UCSD-AML1 (cell line): ENCODE measurements at regions not wholly inside any gene's neighbourhood (a gene's known extent, or its start where the extent isn't known, plus 50 kb on each side); places are given as distances from the start of the nearest gene placed in this dataset.
"Not testable (repeated sequence)": the region's sequence is repeated elsewhere in the genome, so short reads cannot be mapped to it uniquely, and the experiment has no call there.

ENCODE experiments used
- DNase-seq: peaks from one replicate; lab custom pipeline; 2025; ENCODE audit not compliant: unreplicated experiment; lab: John Stamatoyannopoulos, UW

GRCh38 chr3:192968901-192969300, 51.2 kb upstream of the MB21D2 start:
- DNase-seq, result not testable (repeated sequence)

GRCh38 chr3:192980632-192981031, 63.0 kb upstream of the MB21D2 start:
- no peak for DNase-seq

- DNase-seq, result no peak
These were observed 68.7 kb upstream of the MB21D2 start for GRCh38 chr3:192986379-192986778.

- DNase-seq, result no peak
These were observed 73.7 kb upstream of the MB21D2 start for GRCh38 chr3:192991356-192991755.

- DNase-seq, result no peak
These were observed 74.7 kb upstream of the MB21D2 start for GRCh38 chr3:192992361-192992760.

DNA sequence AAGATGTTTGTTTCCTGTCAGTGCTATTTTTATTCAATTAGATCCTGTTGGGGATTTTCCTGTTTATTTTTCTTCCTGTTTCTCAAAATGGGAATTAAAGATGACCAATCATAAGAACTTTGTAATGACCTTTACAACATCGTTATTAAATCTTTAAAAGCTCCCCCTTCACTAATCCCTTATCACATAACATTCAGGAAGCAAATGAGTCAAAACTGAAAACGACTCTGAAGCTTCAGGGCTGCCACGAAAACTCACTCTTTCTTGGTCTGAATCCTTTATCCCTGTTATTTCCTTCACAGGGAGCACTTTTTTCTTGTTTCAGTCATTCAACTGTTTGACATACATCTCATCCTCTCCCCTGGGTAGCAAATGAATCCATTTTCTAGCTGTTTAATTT, 75.8 kb upstream of the MB21D2 start:
- DNase-seq, result no peak

DNA sequence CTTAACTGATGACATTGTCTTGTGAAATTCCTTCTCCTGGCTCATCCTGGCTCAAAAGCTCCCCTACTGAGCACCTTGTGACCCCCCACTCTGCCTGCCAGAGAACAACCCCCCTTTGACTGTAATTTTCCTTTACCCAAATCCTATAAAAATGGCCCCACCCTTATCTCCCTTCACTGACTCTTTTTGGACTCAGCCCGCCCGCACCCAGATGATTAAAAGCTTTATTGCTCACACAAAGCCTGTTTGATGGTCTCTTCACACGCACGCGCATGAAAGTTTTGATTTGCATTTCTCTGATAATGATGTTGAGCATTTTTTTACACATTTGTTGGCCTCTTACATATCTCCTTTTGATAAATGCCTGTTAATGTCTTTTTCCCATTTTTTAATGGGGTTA, 83.5 kb upstream of the MB21D2 start:
- not testable (repeated sequence) for DNase-seq

- not testable (repeated sequence) for DNase-seq
These were observed 86.0 kb upstream of the MB21D2 start for GRCh38 chr3:193003624-193004023.

GRCh38 chr3:193008654-193009053, 91.0 kb upstream of the MB21D2 start:
- no peak for DNase-seq

DNA sequence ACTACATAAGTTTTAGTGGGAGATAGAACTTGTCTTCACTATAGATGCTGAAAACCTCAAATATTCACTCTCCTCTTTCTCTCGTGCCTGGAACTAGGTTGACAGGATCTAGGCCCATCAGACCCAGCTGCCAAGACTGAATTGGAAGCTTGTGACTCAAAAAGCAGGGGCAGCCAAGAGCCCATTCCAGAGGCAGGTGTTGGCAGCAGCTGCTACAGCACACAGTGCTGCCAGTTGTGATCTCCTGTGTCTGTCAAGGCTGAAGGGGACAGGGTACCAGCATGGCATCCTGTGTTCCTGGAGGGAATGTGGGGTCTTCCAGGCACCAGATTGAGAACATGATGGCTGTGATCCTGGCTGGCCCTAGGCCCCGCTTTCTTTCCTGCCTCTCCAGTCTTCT, 92.5 kb upstream of the MB21D2 start:
- DNase-seq, result no peak

DNA sequence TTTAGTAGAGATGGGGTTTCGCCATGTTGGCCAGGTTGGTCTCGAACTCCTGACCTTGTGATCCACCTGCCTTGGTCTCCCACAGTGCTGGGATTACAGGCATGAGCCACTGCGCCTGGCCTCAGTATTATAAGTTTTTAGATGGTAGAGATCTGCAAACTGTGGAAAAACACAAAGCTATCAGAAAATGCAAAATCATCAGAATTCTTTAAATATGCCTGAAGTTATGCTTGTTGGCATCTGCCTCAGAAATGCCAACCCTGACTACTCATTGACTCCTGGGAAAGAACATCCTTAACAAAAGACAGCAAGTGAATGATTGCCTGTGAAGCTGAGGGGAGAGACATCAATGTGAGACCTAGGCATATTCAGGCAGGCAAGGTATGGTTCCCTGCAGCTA, 94.3 kb upstream of the MB21D2 start:
- DNase-seq, result no peak

GRCh38 chr3:193014902-193015301, 97.2 kb upstream of the MB21D2 start:
- no peak for DNase-seq

DNA sequence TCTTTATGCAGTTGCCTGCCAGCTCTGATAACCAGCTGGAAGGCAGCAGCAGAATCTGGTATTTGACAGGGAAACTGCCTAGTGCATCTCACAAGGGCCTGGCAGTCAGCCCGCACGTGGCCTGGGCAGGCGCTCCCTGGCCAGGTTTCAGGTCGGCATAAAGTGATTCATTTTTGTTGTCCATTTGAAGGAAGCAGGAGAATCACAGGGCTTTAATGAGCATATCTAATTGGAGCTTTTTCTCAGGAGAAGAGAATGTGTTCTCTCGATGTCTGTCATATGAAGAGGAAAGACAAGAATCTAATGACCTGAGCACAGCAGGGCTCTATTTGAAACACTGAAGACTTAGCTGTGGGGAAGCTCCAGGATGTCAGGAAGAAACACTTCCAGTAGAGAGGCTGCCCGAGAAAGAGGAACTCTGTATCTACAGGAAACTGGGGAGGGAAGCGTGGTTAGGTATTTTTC, 98.8 kb upstream of the MB21D2 start:
- peak; percentile 17 for DNase-seq

DNA sequence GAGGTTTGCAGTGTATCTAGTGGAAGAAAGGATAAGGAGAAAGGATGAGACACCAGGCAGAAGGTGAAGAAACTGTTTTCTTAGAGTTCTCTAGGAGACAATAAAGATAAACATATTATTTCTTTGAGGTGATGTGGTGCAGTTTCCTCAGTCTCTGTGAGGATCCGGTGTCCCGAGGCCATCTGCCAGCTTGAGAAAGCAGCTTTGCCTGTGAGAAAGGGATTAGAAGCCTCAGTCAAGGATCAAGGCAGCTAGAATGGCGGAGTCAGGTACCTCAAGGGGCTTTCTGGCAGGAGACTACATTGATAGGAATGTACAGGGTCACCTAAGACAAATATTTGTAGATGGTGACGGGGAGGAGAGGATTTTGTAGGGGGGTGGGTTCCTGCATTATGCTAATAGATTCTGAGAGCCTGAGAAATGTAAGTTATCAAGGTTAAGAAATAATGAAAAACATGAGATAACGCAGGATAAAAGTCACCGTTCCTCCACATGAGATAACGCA, 103.9 kb upstream of the MB21D2 start:
- no peak for DNase-seq

DNA sequence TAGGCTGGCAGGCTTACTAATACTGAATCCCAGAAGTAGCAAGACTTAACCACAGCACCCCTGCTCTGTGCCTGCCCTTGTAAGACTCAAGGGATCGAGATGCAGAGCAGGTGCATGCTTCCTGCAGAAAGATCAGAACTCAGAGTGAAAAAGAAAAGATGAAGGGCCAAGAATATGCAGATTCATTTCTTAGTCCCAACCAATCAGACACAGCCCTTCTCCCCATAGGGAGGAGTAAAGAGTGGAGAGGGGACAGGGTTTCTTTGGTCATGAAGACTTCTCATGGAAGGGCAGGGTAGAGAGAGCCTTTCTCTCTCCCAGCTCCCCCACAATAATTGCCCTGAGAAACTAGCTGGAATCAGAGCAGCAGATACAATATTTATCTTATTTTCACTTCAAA, 105.6 kb upstream of the MB21D2 start:
- DNase-seq, result no peak

DNA sequence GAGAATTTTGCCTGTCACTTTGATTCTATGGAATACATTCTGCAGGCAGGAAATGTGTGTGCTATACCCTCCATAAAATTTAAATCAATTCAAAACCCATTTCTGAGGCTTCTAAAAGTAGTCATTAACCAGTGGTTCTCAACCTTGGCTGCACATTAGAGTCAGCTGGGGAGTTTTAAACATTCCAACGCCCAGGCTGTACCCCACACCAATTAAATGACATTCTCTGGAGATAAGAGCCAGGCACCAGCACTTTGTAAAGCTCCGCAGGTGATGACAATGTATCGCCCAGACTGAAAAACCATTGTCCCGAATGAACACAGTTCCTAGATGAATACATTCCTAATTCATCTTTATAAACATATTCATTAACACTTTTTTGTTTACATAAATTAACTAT, 110.6 kb upstream of the MB21D2 start:
- DNase-seq, result no peak

GRCh38 chr3:193029800-193030199, 112.1 kb upstream of the MB21D2 start:
- no peak for DNase-seq

DNA sequence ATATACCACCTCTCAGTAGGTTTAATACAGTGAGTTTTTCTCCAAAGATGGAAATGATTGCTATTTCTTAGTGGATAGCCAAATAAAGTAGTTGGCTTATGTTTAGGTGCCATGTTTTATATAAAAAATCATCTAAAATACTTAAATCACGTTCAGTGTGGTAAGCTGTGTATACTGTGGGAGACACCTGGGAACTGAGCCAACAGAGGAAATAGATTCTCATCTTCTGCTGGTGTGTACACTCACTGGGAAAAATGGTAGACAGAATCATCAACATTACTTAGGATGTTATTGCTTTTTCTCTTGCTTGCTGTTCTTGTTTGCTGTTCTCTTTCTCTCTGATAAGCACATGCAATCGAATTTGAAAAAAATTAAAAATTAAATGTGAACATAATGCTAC, 112.6 kb upstream of the MB21D2 start:
- no peak for DNase-seq

- DNase-seq, result no peak
These were observed 114.3 kb upstream of the MB21D2 start for GRCh38 chr3:193031911-193032310.

GRCh38 chr3:193033226-193033780, 115.6 kb upstream of the MB21D2 start:
- DNase-seq, result no peak

- not testable (repeated sequence) for DNase-seq
These were observed 120.2 kb upstream of the MB21D2 start for GRCh38 chr3:193037828-193038227.

GRCh38 chr3:193039058-193039457, 121.4 kb upstream of the MB21D2 start:
- no peak for DNase-seq
